Mucosa of rectum (tissue), 2 donors: ENCODE measurements at regions not wholly inside any gene's neighbourhood (a gene's known extent, or its start where the extent isn't known, plus 50 kb on each side); places are given as distances from the start of the nearest gene placed in this dataset.

Source experiments
- H3K27ac ChIP-seq, 2 donors: one replicate each; pipeline ENCODE4 v1.7.0; 2013; ENCODE audit warnings: inconsistent platforms in 2 of 2, low read depth in 2 of 2, low read length in 2 of 2
- H3K27me3 ChIP-seq, 2 donors: one replicate each; pipeline ENCODE4 v1.7.0; 2013; ENCODE audit warnings: low read length in 2 of 2; ENCODE audit not compliant: control insufficient read depth in 2 of 2, insufficient read depth in 2 of 2
- H3K36me3 ChIP-seq, 2 donors: one replicate each; pipeline ENCODE4 v1.7.0; 2013; ENCODE audit warnings: low read length in 2 of 2; ENCODE audit not compliant: control insufficient read depth in 2 of 2, insufficient read depth in 2 of 2
- H3K4me1 ChIP-seq, 2 donors: one replicate each; pipeline ENCODE4 v1.7.0; 2013; ENCODE audit warnings: low read length in 2 of 2, mild to moderate bottlenecking in 1 of 2; ENCODE audit not compliant: control insufficient read depth in 2 of 2, insufficient read depth in 2 of 2
- H3K4me3 ChIP-seq, 2 donors: one replicate each; pipeline ENCODE4 v1.7.0; 2013; ENCODE audit warnings: low read length in 2 of 2
- H3K9ac ChIP-seq, 2 donors: one replicate each; pipeline ENCODE4 v1.7.0; 2013; ENCODE audit warnings: low read length in 2 of 2, low read depth in 1 of 2, mild to moderate bottlenecking in 1 of 2
- H3K9me3 ChIP-seq, 2 donors: one replicate each; pipeline ENCODE4 v1.7.0; 2013; ENCODE audit warnings: low read length in 2 of 2; ENCODE audit not compliant: control insufficient read depth in 2 of 2
- donor health status: healthy.
- donor health status: Normal muscosa, but diverticular disease.

- no peaks in the 10 kb centered on the region for H3K4me1 ChIP-seq
- H3K27ac ChIP-seq: no peak overlapping the region
- H3K9ac ChIP-seq: no peak overlapping the region
- H3K36me3 ChIP-seq: no peaks in the 10 kb centered on the region
- no peaks in the 10 kb centered on the region for H3K27me3 ChIP-seq
- H3K4me3 ChIP-seq: no peak overlapping the region
- H3K9me3 ChIP-seq: no peaks in the 10 kb centered on the region
These were observed 328.2 kb upstream of the CDH7 start for GRCh38 chr18:65422544-65423136.

- no peak overlapping the region for H3K9ac ChIP-seq
- no peak overlapping the region for H3K27ac ChIP-seq
- no peak overlapping the region for H3K4me3 ChIP-seq
- H3K4me1 ChIP-seq: no peaks in the 10 kb centered on the region
- H3K27me3 ChIP-seq: no peaks in the 10 kb centered on the region
- H3K36me3 ChIP-seq: no peaks in the 10 kb centered on the region
- no peaks in the 10 kb centered on the region for H3K9me3 ChIP-seq
These were observed 335.7 kb upstream of the CDH7 start for GRCh38 chr18:65415098-65415497.

- Histone ChIP-seq H3K9ac (no peak overlapping the region), H3K27me3 (no peaks in the 10 kb centered on the region), H3K36me3 (no peaks in the 10 kb centered on the region), H3K9me3 (no peaks in the 10 kb centered on the region), H3K4me3 (no peak overlapping the region), H3K4me1 (no peaks in the 10 kb centered on the region), H3K27ac (no peak overlapping the region)
These were observed 336.3 kb upstream of the CDH7 start for GRCh38 chr18:65414501-65414900.

- H3K9me3 ChIP-seq: no peaks in the 10 kb centered on the region
- no peak overlapping the region for H3K27ac ChIP-seq
- no peaks in the 10 kb centered on the region for H3K27me3 ChIP-seq
These were observed 339.8 kb upstream of the CDH7 start for GRCh38 chr18:65411061-65411460.

GRCh38 chr18:65409261-65409660 lies 341.6 kb upstream of the CDH7 start:
- no peak overlapping the region for H3K9ac ChIP-seq
- no peak overlapping the region for H3K27ac ChIP-seq
- no peaks in the 10 kb centered on the region for H3K36me3 ChIP-seq
- H3K9me3 ChIP-seq: no peaks in the 10 kb centered on the region
- no peaks in the 10 kb centered on the region for H3K27me3 ChIP-seq
- no peak overlapping the region for H3K4me3 ChIP-seq
- H3K4me1 ChIP-seq: no peaks in the 10 kb centered on the region

More at GRCh38 chr18:65411061-65411460, 339.8 kb upstream of the CDH7 start:
- Histone ChIP-seq H3K9ac (no peak overlapping the region), H3K36me3 (no peaks in the 10 kb centered on the region), H3K4me1 (no peaks in the 10 kb centered on the region), H3K4me3 (no peak overlapping the region)

- no peaks in the 10 kb centered on the region for H3K36me3 ChIP-seq
- H3K4me3 ChIP-seq: no peak overlapping the region
- H3K9ac ChIP-seq: no peak overlapping the region
- H3K9me3 ChIP-seq: no peaks in the 10 kb centered on the region
- no peaks in the 10 kb centered on the region for H3K27me3 ChIP-seq
- no peak overlapping the region for H3K27ac ChIP-seq
- no peaks in the 10 kb centered on the region for H3K4me1 ChIP-seq
These were observed 347.3 kb upstream of the CDH7 start for GRCh38 chr18:65403534-65403933.

GRCh38 chr18:65399091-65399490 lies 351.7 kb upstream of the CDH7 start:
- Histone ChIP-seq H3K36me3 (no peaks in the 10 kb centered on the region), H3K4me3 (no peak overlapping the region), H3K9ac (no peak overlapping the region), H3K27ac (no peak overlapping the region), H3K27me3 (no peaks in the 10 kb centered on the region), H3K9me3 (no peaks in the 10 kb centered on the region), H3K4me1 (no peaks in the 10 kb centered on the region)

GRCh38 chr18:65398347-65399075 lies 352.3 kb upstream of the CDH7 start:
- Histone ChIP-seq H3K27ac (no peak overlapping the region), H3K36me3 (no peaks in the 10 kb centered on the region), H3K9me3 (no peaks in the 10 kb centered on the region), H3K4me1 (no peaks in the 10 kb centered on the region), H3K4me3 (no peak overlapping the region), H3K9ac (no peak overlapping the region), H3K27me3 (no peaks in the 10 kb centered on the region)

GRCh38 chr18:65380986-65381385 lies 369.8 kb upstream of the CDH7 start:
- no peak overlapping the region for H3K4me3 ChIP-seq
- no peaks in the 10 kb centered on the region for H3K27me3 ChIP-seq
- H3K9ac ChIP-seq: no peak overlapping the region
- no peaks in the 10 kb centered on the region for H3K9me3 ChIP-seq
- no peak overlapping the region for H3K27ac ChIP-seq
- H3K36me3 ChIP-seq: no peaks in the 10 kb centered on the region
- H3K4me1 ChIP-seq: no peaks in the 10 kb centered on the region

GRCh38 chr18:65380571-65380970 lies 370.2 kb upstream of the CDH7 start:
- H3K36me3 ChIP-seq: no peaks in the 10 kb centered on the region
- H3K4me3 ChIP-seq: no peak overlapping the region
- H3K4me1 ChIP-seq: no peaks in the 10 kb centered on the region
- H3K27ac ChIP-seq: no peak overlapping the region
- no peaks in the 10 kb centered on the region for H3K9me3 ChIP-seq
- no peaks in the 10 kb centered on the region for H3K27me3 ChIP-seq
- H3K9ac ChIP-seq: no peak overlapping the region
